IPS-18c (cell line): ENCODE measurements at regions not wholly inside any gene's neighbourhood (a gene's known extent, or its start where the extent isn't known, plus 50 kb on each side); places are given as distances from the start of the nearest gene placed in this dataset.

Experiments used
- H3K4me3 ChIP-seq: 2 replicates; pipeline ENCODE4 v1.7.0; 2013; ENCODE audit warnings: low read depth, mild to moderate bottlenecking, low read length, moderate library complexity; ENCODE audit not compliant: insufficient read depth
- H3K9me3 ChIP-seq: one replicate; pipeline ENCODE4 v1.6.1; 2013; ENCODE audit warnings: mild to moderate bottlenecking, low read length, moderate library complexity; ENCODE audit not compliant: control insufficient read depth, insufficient read depth

- H3K4me3 ChIP-seq, result no peak overlapping the region
- H3K9me3 ChIP-seq, result peaks cover 2% of the 10 kb centered on the region
Observed at GRCh38 chr11:123316003-123316402, 114.1 kb upstream of the GRAMD1B start.

DNA sequence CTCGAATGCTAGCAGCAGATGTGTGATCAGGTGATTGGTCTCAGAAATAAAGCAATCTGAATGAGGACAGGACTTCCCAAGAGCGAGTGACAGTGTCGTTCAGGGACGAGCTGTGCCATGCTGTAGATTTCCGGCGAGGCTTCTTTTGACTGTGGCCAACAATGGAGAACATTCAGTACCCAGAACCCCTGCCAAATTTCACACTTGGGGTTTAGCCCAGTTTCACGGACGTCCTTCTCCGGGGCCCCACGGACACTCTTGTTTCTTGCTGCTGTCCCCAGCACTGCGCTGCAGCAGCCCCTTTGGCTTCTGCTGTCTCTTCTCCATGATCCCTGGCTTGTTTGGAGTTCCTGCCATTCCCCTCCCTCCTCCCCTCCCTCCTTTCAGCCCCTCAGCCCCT lies 115.1 kb upstream of the GRAMD1B start:
- Histone ChIP-seq H3K9me3 (peaks cover 2% of the 10 kb centered on the region), H3K4me3 (no peak overlapping the region)

DNA sequence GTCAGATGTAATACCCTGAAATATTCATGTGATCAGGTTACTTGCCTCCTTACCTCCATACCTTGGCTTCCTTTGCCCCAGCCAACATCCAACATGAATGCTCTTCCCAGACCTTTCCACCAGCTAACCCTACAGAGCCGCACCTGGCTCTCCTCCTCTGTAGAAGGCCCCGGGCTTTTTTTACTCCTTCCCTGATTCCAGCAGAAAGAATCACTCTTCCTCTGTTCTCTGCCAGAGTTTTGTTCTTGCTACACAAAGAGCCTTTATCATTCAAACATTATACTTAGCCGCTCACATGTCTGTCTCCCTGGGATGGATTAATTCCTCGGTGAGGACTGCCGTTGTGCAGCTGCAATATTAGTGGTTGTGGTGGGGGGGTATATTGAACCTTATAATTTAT lies 116.8 kb upstream of the GRAMD1B start:
- peaks cover 2% of the 10 kb centered on the region for H3K9me3 ChIP-seq

GRCh38 chr11:123308077-123308476 lies 113.0 kb upstream of the CLMP start:
- H3K4me3 ChIP-seq, result no peak overlapping the region
- H3K9me3 ChIP-seq, result no peaks in the 10 kb centered on the region

More for the DNA sequence above, 116.8 kb upstream of the GRAMD1B start:
- no peak overlapping the region for H3K4me3 ChIP-seq

- Histone ChIP-seq H3K4me3 (no peak overlapping the region), H3K9me3 (no peaks in the 10 kb centered on the region)
Observed at GRCh38 chr11:123307276-123307675, 112.2 kb upstream of the CLMP start.

DNA sequence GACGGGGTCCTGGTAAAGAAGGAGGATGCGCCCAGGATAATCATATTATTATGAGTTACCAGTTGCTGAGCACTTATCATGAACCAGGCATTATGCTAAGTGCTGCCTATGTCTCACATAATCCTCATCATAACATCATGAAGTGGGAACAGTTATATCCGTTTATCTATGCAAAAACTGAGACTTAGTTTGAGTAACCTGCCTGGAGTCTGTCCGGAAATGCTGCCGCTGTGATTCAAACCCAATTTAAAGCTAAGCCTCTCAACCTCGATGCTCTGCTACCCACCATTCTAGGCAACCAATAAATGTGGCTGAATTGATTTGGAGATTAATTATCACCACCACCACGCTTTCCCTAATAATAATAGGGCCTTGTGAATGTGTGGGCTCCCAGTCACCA lies 111.5 kb upstream of the CLMP start:
- H3K9me3 ChIP-seq, result no peaks in the 10 kb centered on the region
- H3K4me3 ChIP-seq, result no peak overlapping the region

DNA sequence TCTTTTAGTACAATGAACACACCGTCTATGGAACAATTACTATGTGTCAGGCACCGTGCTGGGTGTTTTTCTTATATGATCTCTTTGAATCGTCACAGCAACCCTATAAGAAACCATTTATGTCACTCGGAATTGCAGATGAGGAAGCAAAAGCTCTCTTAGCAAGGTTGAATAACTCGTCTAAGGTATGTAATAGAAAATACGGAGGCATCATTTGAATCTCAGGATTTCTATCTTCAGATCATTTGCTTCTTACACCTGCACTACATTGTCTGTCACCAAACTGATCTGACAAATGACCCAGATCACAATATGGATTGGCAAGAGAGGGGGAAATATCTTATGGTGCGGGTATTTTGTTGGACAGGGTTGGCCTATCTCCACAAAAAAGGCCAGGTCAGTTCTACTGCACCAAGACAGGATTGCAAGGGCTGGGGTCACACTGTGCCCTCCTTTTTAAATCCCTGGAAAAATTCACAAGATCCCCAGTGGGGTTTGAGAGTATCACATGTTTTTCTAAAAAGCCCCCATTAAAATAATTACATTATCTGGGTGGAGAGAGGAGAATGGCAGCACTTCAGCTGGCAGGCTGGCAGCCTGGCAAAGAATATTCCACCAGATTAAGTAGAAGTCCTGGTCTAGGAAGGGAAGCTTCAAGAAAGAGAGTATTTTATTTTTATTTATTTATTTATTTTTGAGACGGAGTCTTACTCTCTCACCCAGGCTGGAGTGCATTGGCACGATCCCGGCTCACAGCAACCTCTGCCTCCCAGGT lies 110.7 kb upstream of the CLMP start:
- no peaks in the 10 kb centered on the region for H3K9me3 ChIP-seq

DNA sequence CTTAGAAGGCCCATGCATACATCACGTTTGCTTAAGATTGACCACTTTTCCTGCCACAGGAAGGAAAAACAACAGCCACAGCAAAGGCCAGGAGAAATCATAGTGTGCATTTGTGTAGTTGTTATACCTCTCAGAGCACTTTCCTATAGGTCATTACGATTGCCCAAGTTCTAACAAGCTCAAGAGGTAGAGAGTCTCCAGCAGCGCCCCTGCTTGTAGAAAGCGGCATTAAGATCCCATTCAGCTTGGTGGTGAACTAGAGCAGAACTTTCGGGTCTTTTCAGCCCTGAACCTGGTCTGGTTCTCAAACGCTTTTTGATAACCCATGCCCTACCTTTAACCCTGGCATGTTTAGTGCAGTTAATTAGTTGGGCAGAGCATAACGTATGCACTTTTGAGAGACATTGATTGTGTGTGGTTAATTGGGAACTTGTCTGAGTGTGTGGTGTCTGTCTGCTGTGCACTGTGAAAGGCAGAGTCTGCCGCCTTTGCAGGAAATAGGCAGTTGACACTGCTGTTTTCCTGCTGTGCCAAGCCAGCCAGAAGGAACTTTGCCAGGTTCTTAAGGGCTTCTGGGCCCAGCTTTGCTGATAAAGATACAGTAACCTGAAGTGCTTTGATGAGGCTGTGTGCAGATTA lies 109.9 kb upstream of the CLMP start:
- H3K9me3 ChIP-seq, result no peaks in the 10 kb centered on the region
- H3K4me3 ChIP-seq, result no peak overlapping the region

More for the DNA sequence above, 110.7 kb upstream of the CLMP start:
- H3K4me3 ChIP-seq, result no peak overlapping the region

GRCh38 chr11:123303924-123304323 lies 108.9 kb upstream of the CLMP start:
- no peak overlapping the region for H3K4me3 ChIP-seq
- H3K9me3 ChIP-seq, result no peaks in the 10 kb centered on the region

DNA sequence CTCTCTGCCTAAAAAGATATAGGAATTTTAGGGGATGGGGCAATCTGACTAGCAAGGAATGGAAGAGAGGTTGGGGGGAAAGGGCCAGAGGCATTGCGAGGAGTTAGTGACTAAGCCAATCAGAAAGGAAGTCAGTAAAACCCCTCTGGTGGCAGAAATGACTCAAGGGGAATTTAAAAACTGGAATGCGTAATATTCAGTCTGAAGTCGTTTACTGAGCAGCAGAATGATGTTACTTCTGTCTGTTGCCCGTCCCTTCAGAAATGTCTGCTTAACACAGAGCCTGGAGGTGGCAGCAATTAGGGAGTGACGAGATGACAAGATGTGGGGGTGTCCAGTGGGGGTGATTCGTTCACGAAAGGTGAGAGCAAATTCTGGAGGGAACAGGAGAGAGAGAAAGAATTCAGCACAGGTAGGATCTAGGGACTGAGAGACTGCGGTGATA lies 107.7 kb upstream of the CLMP start:
- Histone ChIP-seq H3K4me3 (no peak overlapping the region), H3K9me3 (no peaks in the 10 kb centered on the region)

- peak overlapping the region; percentile 62 for H3K4me3 ChIP-seq
- no peaks in the 10 kb centered on the region for H3K9me3 ChIP-seq
Observed at GRCh38 chr11:123301696-123302400, 106.8 kb upstream of the CLMP start.

DNA sequence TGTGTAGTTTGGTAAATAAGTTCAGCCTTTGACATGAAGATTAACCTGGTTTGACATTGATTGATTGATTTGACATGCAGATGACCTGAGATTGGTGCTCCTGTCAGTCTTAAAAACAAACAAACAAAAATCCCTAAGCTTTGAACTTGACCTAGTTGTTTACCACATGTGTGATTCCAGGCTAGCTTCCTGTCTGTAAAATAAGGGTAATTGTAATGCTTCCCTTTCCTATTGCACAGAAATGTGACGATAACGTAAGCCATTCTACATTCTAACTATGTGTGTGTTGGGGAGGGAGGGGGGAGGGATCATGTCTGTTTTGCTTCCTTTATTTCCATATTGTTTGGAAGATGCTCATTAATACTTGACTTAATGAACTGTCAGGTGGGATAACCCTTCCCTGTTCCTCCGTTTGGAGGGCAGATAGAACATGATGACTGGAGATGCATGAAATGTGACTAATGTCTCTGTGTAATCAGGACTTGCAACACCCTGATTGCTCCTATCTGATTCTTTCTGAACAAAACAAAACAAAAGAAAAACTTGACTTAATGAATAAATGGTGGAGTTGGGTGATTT lies 106.1 kb upstream of the CLMP start:
- Histone ChIP-seq H3K9me3 (no peaks in the 10 kb centered on the region), H3K4me3 (no peak overlapping the region)

- Histone ChIP-seq H3K9me3 (no peaks in the 10 kb centered on the region), H3K4me3 (no peak overlapping the region)
Observed at GRCh38 chr11:123299721-123300120, 104.7 kb upstream of the CLMP start.

DNA sequence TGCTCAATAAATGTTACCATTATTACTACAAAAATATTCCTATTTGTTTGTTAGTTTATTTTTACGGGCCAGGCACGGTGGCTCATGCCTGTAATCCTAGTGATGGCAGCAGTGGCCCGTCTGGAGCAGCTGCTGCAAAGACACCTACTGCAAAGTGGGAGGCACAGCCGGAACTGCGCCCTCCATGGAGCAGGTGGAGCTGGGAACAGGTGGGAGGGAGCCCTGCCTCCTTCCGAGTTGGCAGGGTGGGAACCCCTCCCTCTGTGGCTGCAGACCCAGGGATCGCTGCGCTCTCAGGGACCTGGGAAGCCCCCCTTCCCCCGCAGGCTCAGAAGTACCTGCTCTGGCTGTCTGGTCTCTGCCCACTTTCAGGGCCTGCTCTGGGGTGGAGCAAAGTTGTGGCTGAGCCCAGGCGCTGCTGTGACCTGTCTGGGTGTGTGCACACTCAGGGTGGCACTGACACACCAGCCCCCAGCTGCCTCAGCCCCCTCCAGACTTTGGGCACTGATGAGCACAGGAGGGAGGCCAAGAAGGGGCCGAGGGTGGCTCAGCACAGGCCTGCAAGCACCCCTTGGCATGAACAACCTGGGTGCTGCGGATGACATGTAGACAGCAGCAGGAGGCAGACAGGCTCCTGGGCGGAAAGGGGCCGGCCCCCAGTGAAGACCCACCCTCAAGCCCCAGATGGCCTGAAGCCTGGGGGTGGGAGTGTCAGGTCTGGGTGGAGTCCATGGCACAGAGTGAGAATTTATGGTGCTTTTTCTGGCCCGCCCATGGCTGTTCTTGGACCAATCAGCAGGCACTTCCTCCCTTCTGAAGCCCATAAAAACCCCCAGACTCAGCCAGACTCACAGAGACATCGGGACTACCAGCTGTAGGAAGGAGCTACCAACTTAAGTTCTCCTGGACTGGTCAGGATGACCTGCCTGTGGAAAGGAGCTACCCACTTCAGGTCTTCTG lies 103.7 kb upstream of the CLMP start:
- H3K4me3 ChIP-seq, result no peak overlapping the region
- H3K9me3 ChIP-seq, result no peaks in the 10 kb centered on the region

GRCh38 chr11:123292647-123293046 lies 97.6 kb upstream of the CLMP start:
- H3K9me3 ChIP-seq, result no peaks in the 10 kb centered on the region
- H3K4me3 ChIP-seq, result no peak overlapping the region

GRCh38 chr11:123291201-123291869 lies 96.3 kb upstream of the CLMP start:
- no peaks in the 10 kb centered on the region for H3K9me3 ChIP-seq
- no peak overlapping the region for H3K4me3 ChIP-seq
